GM20000 (cell line): ENCODE measurements at regions not wholly inside any gene's neighbourhood (a gene's known extent, or its start where the extent isn't known, plus 50 kb on each side); places are given as distances from the start of the nearest gene placed in this dataset.

ENCODE experiments used
- DNase-seq: peaks from one replicate; pipeline ENCODE4 v3.0.0; 2012; ENCODE audit warnings: low spot score
- TF ChIP-seq, protein P1 (sequence below): IDR thresholded peaks from 2 replicates; pipeline ENCODE4 v1.5.1; 2012; ENCODE audit warnings: mild to moderate bottlenecking, control low read depth; ENCODE audit errors: extremely low read depth, missing control alignments

- DNase-seq, result no peak
- TF ChIP-seq, protein P1, sequence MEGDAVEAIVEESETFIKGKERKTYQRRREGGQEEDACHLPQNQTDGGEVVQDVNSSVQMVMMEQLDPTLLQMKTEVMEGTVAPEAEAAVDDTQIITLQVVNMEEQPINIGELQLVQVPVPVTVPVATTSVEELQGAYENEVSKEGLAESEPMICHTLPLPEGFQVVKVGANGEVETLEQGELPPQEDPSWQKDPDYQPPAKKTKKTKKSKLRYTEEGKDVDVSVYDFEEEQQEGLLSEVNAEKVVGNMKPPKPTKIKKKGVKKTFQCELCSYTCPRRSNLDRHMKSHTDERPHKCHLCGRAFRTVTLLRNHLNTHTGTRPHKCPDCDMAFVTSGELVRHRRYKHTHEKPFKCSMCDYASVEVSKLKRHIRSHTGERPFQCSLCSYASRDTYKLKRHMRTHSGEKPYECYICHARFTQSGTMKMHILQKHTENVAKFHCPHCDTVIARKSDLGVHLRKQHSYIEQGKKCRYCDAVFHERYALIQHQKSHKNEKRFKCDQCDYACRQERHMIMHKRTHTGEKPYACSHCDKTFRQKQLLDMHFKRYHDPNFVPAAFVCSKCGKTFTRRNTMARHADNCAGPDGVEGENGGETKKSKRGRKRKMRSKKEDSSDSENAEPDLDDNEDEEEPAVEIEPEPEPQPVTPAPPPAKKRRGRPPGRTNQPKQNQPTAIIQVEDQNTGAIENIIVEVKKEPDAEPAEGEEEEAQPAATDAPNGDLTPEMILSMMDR, result no peak
Observed at GRCh38 chr5:68766952-68767464, 326.8 kb upstream of the SLC30A5 start.

DNA sequence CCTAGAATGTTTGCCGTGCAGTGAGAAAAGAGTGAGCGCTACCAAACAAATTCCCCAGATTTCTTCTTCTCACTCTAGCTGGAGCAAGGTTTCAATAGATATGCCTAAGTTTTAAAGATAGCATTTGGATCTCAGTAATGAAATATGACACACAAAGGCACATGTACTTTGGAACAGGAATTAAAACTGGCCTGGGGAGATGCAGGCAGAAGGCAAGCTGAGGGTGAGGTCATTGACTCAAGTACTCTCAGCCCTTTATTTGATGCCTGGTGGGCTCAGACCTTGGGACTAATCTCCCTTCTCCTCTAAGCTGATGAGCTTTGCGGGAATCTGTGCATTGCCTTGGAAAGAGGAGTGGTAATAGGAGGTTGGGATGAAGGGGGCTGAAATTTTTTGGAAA, 323.3 kb upstream of the SLC30A5 start:
- no peak for DNase-seq
- TF ChIP-seq, protein P1, result no peak

- TF ChIP-seq, protein P1, result no peak
- DNase-seq, result no peak
Observed at GRCh38 chr5:68771221-68771620, 322.6 kb upstream of the SLC30A5 start.

- TF ChIP-seq, protein P1, result no peak
- no peak for DNase-seq
Observed at GRCh38 chr5:68771732-68772131, 322.1 kb upstream of the SLC30A5 start.

GRCh38 chr5:68776381-68776780, 317.4 kb upstream of the SLC30A5 start:
- TF ChIP-seq, protein P1, result no peak
- DNase-seq, result no peak

DNA sequence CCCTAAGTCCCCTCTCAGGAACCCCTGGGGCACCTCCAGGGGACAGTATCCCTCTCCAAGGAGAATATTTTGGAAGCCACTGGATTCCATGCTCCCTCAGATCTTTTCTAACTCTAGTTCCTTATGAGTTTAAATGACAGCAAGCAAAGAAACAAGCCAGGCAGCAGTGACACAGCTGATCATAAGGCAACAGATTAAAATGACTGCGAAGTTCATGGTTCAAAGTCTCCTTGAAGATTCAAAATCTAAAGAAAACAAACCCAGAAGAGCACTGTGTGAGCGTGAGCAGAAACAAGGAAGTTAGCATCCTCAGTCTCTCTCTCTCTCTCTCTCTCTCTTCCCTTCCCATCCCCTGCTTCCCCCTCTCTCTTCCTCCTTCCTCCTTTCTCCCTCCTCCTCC, 316.7 kb upstream of the SLC30A5 start:
- DNase-seq, result no peak

DNA sequence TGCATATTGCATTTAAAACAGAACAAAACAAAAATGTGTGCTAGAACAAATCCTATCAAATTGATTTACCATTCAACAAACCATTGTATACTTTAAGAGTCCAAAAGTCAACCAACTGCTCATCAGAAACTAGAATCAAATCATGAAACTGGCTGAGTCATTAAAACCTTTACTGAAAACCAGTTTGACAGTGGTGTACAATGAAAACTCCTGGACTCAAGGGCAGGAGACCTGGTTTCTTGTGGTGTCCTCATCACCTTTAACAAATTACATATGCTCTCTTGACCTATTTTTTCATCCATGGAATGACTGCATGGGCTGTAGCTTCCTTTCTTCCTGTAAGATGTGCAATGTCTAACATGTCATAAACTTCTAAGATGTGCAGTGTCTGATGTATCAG, 315.3 kb upstream of the SLC30A5 start:
- no peak for DNase-seq
- TF ChIP-seq, protein P1, result no peak

More for the DNA sequence above, 316.7 kb upstream of the SLC30A5 start:
- TF ChIP-seq, protein P1, result no peak
